IMR-90 (cell line): ENCODE measurements at regions not wholly inside any gene's neighbourhood (a gene's known extent, or its start where the extent isn't known, plus 50 kb on each side); places are given as distances from the start of the nearest gene placed in this dataset.

Experiments used
- ATAC-seq: fragments of 200-7000 bp; cut with Tn5 transposase; 2 replicates; pipeline ENCODE4 v1.9.1; 2020; ENCODE audit warnings: low read depth, mild to moderate bottlenecking, moderate library complexity
- BruUV-seq: library from RNA; stranded (reverse); fragments of 400-500 nt; replicated peaks from 2 replicates; lab custom pipeline; 2021; lab: Mats Ljungman, UMichigan
- CTCF ChIA-PET: fragments of 300-600 bp; formaldehyde crosslinking; extraction: SDS; loops from one replicate; lab custom pipeline; 2021; ENCODE audit warnings: antibody characterized with exemption; lab: Yijun Ruan, JAX
- POLR2A ChIA-PET: fragments of 300-600 bp; sonication (Branson Sonifier 250); formaldehyde crosslinking; loops from one replicate; lab custom pipeline; 2022; ENCODE audit warnings: antibody characterized with exemption; ENCODE audit not compliant: unreplicated experiment; lab: Charles Lee
- DNase-seq: peaks from one replicate; pipeline ENCODE4 v3.0.0; 2013
- H2AFZ ChIP-seq: replicated peaks from 2 replicates; pipeline ENCODE3; 2013; ENCODE audit warnings: low read length, mild to moderate bottlenecking; ENCODE audit not compliant: poor library complexity
- H2AK5ac ChIP-seq: 2 replicates; pipeline ENCODE4 v1.6.1; 2013; ENCODE audit warnings: low read depth, low read length, inconsistent platforms
- H2AK9ac ChIP-seq: replicated peaks from 2 replicates; pipeline ENCODE3; 2013; ENCODE audit warnings: mild to moderate bottlenecking, low read depth, low read length, moderate library complexity; ENCODE audit not compliant: poor library complexity
- H2BK120ac ChIP-seq: 2 replicates; pipeline ENCODE4 v1.6.1; 2013; ENCODE audit warnings: low read depth, low read length, inconsistent platforms
- H2BK15ac ChIP-seq: 3 replicates; pipeline ENCODE4 v1.6.1; 2013; ENCODE audit warnings: low read depth, low read length, inconsistent platforms
- H2BK20ac ChIP-seq: 2 replicates; pipeline ENCODE4 v1.6.1; 2013; ENCODE audit warnings: low read depth, mild to moderate bottlenecking, inconsistent platforms, low read length, moderate library complexity
- H2BK5ac ChIP-seq: 2 replicates; pipeline ENCODE4 v1.6.1; 2013; ENCODE audit warnings: mild to moderate bottlenecking, low read depth, low read length, inconsistent platforms; ENCODE audit not compliant: poor library complexity, severe bottlenecking
- H3K14ac ChIP-seq: replicated peaks from 2 replicates; pipeline ENCODE4 v1.6.1; 2013; ENCODE audit warnings: low read depth, low read length, inconsistent platforms
- H3K18ac ChIP-seq: 2 replicates; pipeline ENCODE4 v1.6.1; 2013; ENCODE audit warnings: low read depth, low read length, control low read depth
- H3K23ac ChIP-seq: 2 replicates; pipeline ENCODE4 v1.6.1; 2013; ENCODE audit warnings: low read depth, low read length, inconsistent platforms
- H3K27ac ChIP-seq: 2 replicates; pipeline ENCODE4 v1.5.1; 2013; ENCODE audit warnings: mild to moderate bottlenecking, control low read depth, low read length; ENCODE audit not compliant: insufficient read depth
- H3K27me3 ChIP-seq: 2 replicates; pipeline ENCODE4 v1.6.1; 2013; ENCODE audit warnings: low read length; ENCODE audit not compliant: control insufficient read depth, insufficient read depth
- H3K36me3 ChIP-seq: 2 replicates; pipeline ENCODE4 v1.6.1; 2013; ENCODE audit warnings: low read length, mixed read lengths; ENCODE audit not compliant: control insufficient read depth, insufficient read depth
- H3K4ac ChIP-seq: 2 replicates; pipeline ENCODE4 v1.6.1; 2013; ENCODE audit warnings: low read depth, low read length, inconsistent platforms
- H3K4me1 ChIP-seq: 2 replicates; pipeline ENCODE4 v1.6.1; 2013; ENCODE audit warnings: low read length, mixed read lengths; ENCODE audit not compliant: control insufficient read depth, insufficient read depth
- H3K4me2 ChIP-seq: 2 replicates; pipeline ENCODE4 v1.6.1; 2013; ENCODE audit warnings: low read depth, mild to moderate bottlenecking, control low read depth, low read length, moderate library complexity
- H3K4me3 ChIP-seq: 2 replicates; pipeline ENCODE4 v1.5.1; 2013; ENCODE audit warnings: low read depth, mild to moderate bottlenecking, control low read depth, low read length, moderate library complexity; ENCODE audit not compliant: insufficient read depth
- H3K56ac ChIP-seq: 2 replicates; pipeline ENCODE4 v1.6.1; 2013; ENCODE audit warnings: low read length, inconsistent platforms; ENCODE audit not compliant: insufficient read depth; ENCODE audit errors: extremely low read depth
- H3K79me1 ChIP-seq, 2 experiments: 2 replicates each; pipeline ENCODE4 v1.6.1; 2013; ENCODE audit warnings: low read length in 2 of 2, inconsistent platforms in 1 of 2, low read depth in 1 of 2
- H3K9ac ChIP-seq: 2 replicates; pipeline ENCODE4 v1.6.1; 2013; ENCODE audit warnings: low read depth, low read length, control low read depth
- H3K9me1 ChIP-seq: 2 replicates; pipeline ENCODE4 v1.6.1; 2013; ENCODE audit warnings: low read length, inconsistent platforms; ENCODE audit not compliant: insufficient read depth
- H3K9me3 ChIP-seq: 2 replicates; pipeline ENCODE4 v1.6.1; 2013; ENCODE audit warnings: low read length; ENCODE audit not compliant: control insufficient read depth, insufficient read depth
- H4K20me1 ChIP-seq: 2 replicates; pipeline ENCODE4 v1.6.1; 2013; ENCODE audit warnings: low read length, inconsistent platforms; ENCODE audit not compliant: insufficient read depth
- H4K5ac ChIP-seq: 2 replicates; pipeline ENCODE4 v1.6.1; 2013; ENCODE audit warnings: mild to moderate bottlenecking, low read depth, low read length, control low read depth
- H4K8ac ChIP-seq, 2 experiments: 2 replicates each; pipeline ENCODE4 v1.6.1; 2013; ENCODE audit warnings: low read depth in 2 of 2, low read length in 2 of 2, control low read depth in 1 of 2, inconsistent platforms in 1 of 2
- H4K91ac ChIP-seq: 2 replicates; pipeline ENCODE4 v1.6.1; 2013; ENCODE audit warnings: low read depth, low read length, inconsistent platforms; ENCODE audit not compliant: insufficient read depth
- CHD1 ChIP-seq: IDR thresholded peaks from 2 replicates; pipeline ENCODE4 v1.6.1; 2012; ENCODE audit warnings: low read depth, low read length, improper control_type of control experiment
- CTCF ChIP-seq: conservative IDR thresholded peaks from 2 replicates; pipeline ENCODE4 v1.5.1; 2012; ENCODE audit warnings: mild to moderate bottlenecking, low read depth, low read length, improper control_type of control experiment
- ELK1 ChIP-seq: fragments of 150-350 bp; IDR thresholded peaks from 2 replicates; pipeline ENCODE4 v1.6.1; 2016; ENCODE audit warnings: low read depth, mild to moderate bottlenecking, low read length, moderate library complexity, borderline replicate concordance
- FOS ChIP-seq: fragments of 150-350 bp; IDR thresholded peaks from 2 replicates; pipeline ENCODE4 v1.6.1; 2016; ENCODE audit warnings: low read depth, low read length
- MAFK ChIP-seq: IDR thresholded peaks from 2 replicates; pipeline ENCODE4 v1.6.1; 2012; ENCODE audit warnings: low read depth, low read length, improper control_type of control experiment
- MAZ ChIP-seq: IDR thresholded peaks from 2 replicates; pipeline ENCODE4 v1.6.1; 2012; ENCODE audit warnings: low read depth, mild to moderate bottlenecking, low read length, improper control_type of control experiment, moderate library complexity, borderline replicate concordance
- MXI1 ChIP-seq: IDR thresholded peaks from 2 replicates; pipeline ENCODE4 v1.6.1; 2012; ENCODE audit warnings: low read depth, mild to moderate bottlenecking, low read length, moderate library complexity, borderline replicate concordance
- NFE2L2 ChIP-seq: fragments of 150-350 bp; IDR thresholded peaks from 2 replicates; pipeline ENCODE4 v1.6.1; 2016; ENCODE audit warnings: low read depth, mild to moderate bottlenecking, low read length
- RAD21 ChIP-seq: IDR thresholded peaks from 2 replicates; pipeline ENCODE4 v1.6.1; 2012; ENCODE audit warnings: low read length, improper control_type of control experiment
- RFX5 ChIP-seq: IDR thresholded peaks from 2 replicates; pipeline ENCODE4 v1.8.0; 2012; ENCODE audit warnings: low read depth, mild to moderate bottlenecking, low read length, moderate library complexity
- SMC3 ChIP-seq: fragments of 150-350 bp; IDR thresholded peaks from 2 replicates; pipeline ENCODE4 v1.6.1; 2016; ENCODE audit warnings: low read depth, mild to moderate bottlenecking, antibody characterized with exemption, low read length, moderate library complexity
- USF2 ChIP-seq: fragments of 150-350 bp; IDR thresholded peaks from 2 replicates; pipeline ENCODE4 v1.6.1; 2017; ENCODE audit warnings: mild to moderate bottlenecking, antibody characterized with exemption, low read length, low read depth
- WGBS, 2 experiments: methylation state at CpG; one replicate each; pipeline versions ENCODE4 v1.1.5 to v1.1.7; 2013; ENCODE audit warnings: missing lambda C conversion rate in 2 of 2; ENCODE audit not compliant: insufficient read length in 1 of 2; ENCODE audit errors: extremely low coverage in 2 of 2; 5-methylcytosine and 5-hydroxymethylcytosine counted together
- dilution Hi-C: fragments of 300-500 bp; cut with HindIII; formaldehyde crosslinking; loops from one replicate; pipeline ENCODE4 v1.14.3; 2018; ENCODE audit warnings: low sequenced_read_pairs; ENCODE audit not compliant: unreplicated experiment
- in situ Hi-C: fragments of 300-500 bp; cut with MboI; formaldehyde crosslinking; loops from 3 replicates; pipeline ENCODE4 v1.14.3; 2019; ENCODE audit warnings: low sequenced_read_pairs, inconsistent platforms, mixed read lengths
- intact Hi-C: fragments of 100-400 bp; cut with micrococcal nuclease; formaldehyde crosslinking; loops from 2 replicates; pipeline ENCODE4 v1.10.0; 2022

DNA sequence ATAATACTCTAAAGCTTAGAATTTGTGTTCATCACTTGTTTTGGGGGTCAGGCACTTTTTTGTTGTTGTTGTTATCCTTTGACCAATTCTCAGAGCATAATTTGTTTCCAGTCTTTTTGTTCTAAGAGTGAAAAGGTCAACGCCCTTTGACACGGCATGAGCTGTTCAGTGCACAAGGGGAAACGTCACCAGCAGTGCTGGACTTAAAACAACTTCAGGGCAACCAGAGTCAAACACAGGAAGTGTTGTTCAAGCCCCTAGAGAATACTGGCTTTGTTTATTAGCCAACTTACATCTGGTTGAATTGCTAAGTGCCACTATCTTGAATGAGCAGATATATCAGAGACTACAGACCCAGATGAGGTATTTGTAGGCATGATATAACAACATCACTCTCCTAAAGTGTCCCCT, 368.9 kb downstream of the TMEM161B start:
- Histone ChIP-seq H4K91ac (no peak overlapping the region), H3K14ac (no peak overlapping the region), H2AK9ac (no peak overlapping the region), H3K4me1 (no peaks in the 10 kb centered on the region), H2AK5ac (no peak overlapping the region), H3K79me1 (no peaks in the 10 kb centered on the region), H2BK5ac (no peak overlapping the region), H3K9me3 (no peaks in the 10 kb centered on the region; the same call in 1 of the 2 replicates), H4K8ac (no peak overlapping the region), H3K23ac (no peak overlapping the region), H2BK20ac (no peak overlapping the region), H3K27me3 (no peaks in the 10 kb centered on the region), H2BK15ac (no peak overlapping the region), H3K9me1 (no peaks in the 10 kb centered on the region), H3K56ac (no peak overlapping the region), H2BK120ac (no peak overlapping the region), H3K9ac (no peak overlapping the region), H3K27ac (no peak overlapping the region), H4K20me1 (no peaks in the 10 kb centered on the region), H3K18ac (no peak overlapping the region), H3K4me2 (no peak overlapping the region), H3K36me3 (no peaks in the 10 kb centered on the region), H4K5ac (no peak overlapping the region), H3K4me3 (no peak overlapping the region), H3K4ac (no peak overlapping the region), H2AFZ (no peak overlapping the region)
- intact Hi-C loops, result no loop called here
- DNase-seq (no peak), ATAC-seq (no peak)
- dilution Hi-C loops, result no loop called here
- no CpG with 5 or more reads among the region's 3 CpGs for WGBS, 2 experiments
- ChIA-PET CTCF (no interaction called here), POLR2A (no interaction called here)
- in situ Hi-C loops, result no loop called here
- BruUV-seq, result no TSS peak
- TF ChIP-seq CTCF (no peak), MAFK (no peak), RAD21 (no peak), CHD1 (no peak), MAZ (no peak), RFX5 (no peak), SMC3 (no peak), ELK1 (no peak), NFE2L2 (no peak), MXI1 (no peak), USF2 (no peak), FOS (no peak)
